A673 (cell line): ENCODE measurements at regions not wholly inside any gene's neighbourhood (a gene's known extent, or its start where the extent isn't known, plus 50 kb on each side); places are given as distances from the start of the nearest gene placed in this dataset.
"Not testable (repeated sequence)": the region's sequence is repeated elsewhere in the genome, so short reads cannot be mapped to it uniquely, and the experiment has no call there.

Experiments
- CTCF ChIP-seq: fragments of 300-800, 200-600 bp; sonication (generic); conservative IDR thresholded peaks from 2 replicates; pipeline ENCODE4 v1.5.1; 2017; ENCODE audit warnings: low read depth, mild to moderate bottlenecking, antibody characterized with exemption, low read length, moderate library complexity, mixed read lengths
- EZH2 ChIP-seq: fragments of 200-600 bp; sonication (generic); IDR thresholded peaks from 2 replicates; pipeline ENCODE4 v1.6.1; 2017; ENCODE audit warnings: borderline replicate concordance, low read depth, mild to moderate bottlenecking, mixed read lengths, antibody characterized with exemption, low read length; ENCODE audit not compliant: poor library complexity, severe bottlenecking

GRCh38 chr10:53342531-53342930 lies 569.9 kb upstream of the MBL2 start:
- not testable (repeated sequence) for TF ChIP-seq CTCF, EZH2
